BJ (cell line): ENCODE measurements at regions not wholly inside any gene's neighbourhood (a gene's known extent, or its start where the extent isn't known, plus 50 kb on each side); places are given as distances from the start of the nearest gene placed in this dataset.

Experiments
- CTCF ChIA-PET: fragments of 350-600 bp; formaldehyde crosslinking; extraction: SDS; loops from one replicate; lab custom pipeline; 2021; ENCODE audit warnings: antibody characterized with exemption, inconsistent platforms; lab: Yijun Ruan, JAX
- POLR2A ChIA-PET: fragments of 300-600 bp; sonication (Branson Sonifier 250); formaldehyde crosslinking; extraction: SDS; loops from one replicate; lab custom pipeline; 2021; ENCODE audit warnings: antibody characterized with exemption; lab: Charles Lee
- DNase-seq: peaks from one replicate; pipeline ENCODE4 v3.0.0-alpha.2; 2011; ENCODE audit warnings: low read depth
- H3K27me3 ChIP-seq: 2 replicates; pipeline ENCODE4 v1.6.0; 2011; ENCODE audit warnings: low read length; ENCODE audit not compliant: control insufficient read depth, insufficient read depth
- H3K36me3 ChIP-seq: 2 replicates; pipeline ENCODE4 v1.5.1; 2011; ENCODE audit warnings: low read length; ENCODE audit not compliant: control insufficient read depth, insufficient read depth
- H3K4me3 ChIP-seq: 2 replicates; pipeline ENCODE4 v1.5.1; 2011; ENCODE audit warnings: low read depth, mild to moderate bottlenecking, control low read depth, low read length
- CTCF ChIP-seq: IDR thresholded peaks from 2 replicates; pipeline ENCODE4 v1.5.1; 2011; ENCODE audit warnings: low read depth, mild to moderate bottlenecking, control low read depth, inconsistent platforms, low read length, moderate library complexity; ENCODE audit not compliant: insufficient read depth

- no peak overlapping the region for H3K4me3 ChIP-seq
- no peaks in the 10 kb centered on the region for H3K27me3 ChIP-seq
- no peaks in the 10 kb centered on the region for H3K36me3 ChIP-seq
- ChIA-PET POLR2A (no interaction called here), CTCF (no interaction called here)
- no peak for DNase-seq
- TF ChIP-seq CTCF, result no peak
These were observed 1209.6 kb downstream of the PCDH7 start for GRCh38 chr4:31929676-31930345.

GRCh38 chr4:31946456-31946855 lies 1226.3 kb downstream of the PCDH7 start:
- Histone ChIP-seq H3K4me3 (no peak overlapping the region), H3K27me3 (no peaks in the 10 kb centered on the region), H3K36me3 (no peaks in the 10 kb centered on the region)
- TF ChIP-seq CTCF, result no peak
- ChIA-PET CTCF (no interaction called here), POLR2A (no interaction called here)
- no peak for DNase-seq

GRCh38 chr4:31947101-31947500 lies 1226.9 kb downstream of the PCDH7 start:
- Histone ChIP-seq H3K36me3 (no peaks in the 10 kb centered on the region), H3K4me3 (no peak overlapping the region), H3K27me3 (no peaks in the 10 kb centered on the region)
- CTCF ChIA-PET, result no interaction called here
- no peak for TF ChIP-seq CTCF
- POLR2A ChIA-PET, result no interaction called here
- no peak for DNase-seq

GRCh38 chr4:31949045-31949444 lies 1228.9 kb downstream of the PCDH7 start:
- CTCF ChIA-PET, result no interaction called here
- DNase-seq, result no peak
- no peak for TF ChIP-seq CTCF
- POLR2A ChIA-PET, result no interaction called here
- no peak overlapping the region for H3K4me3 ChIP-seq
- H3K27me3 ChIP-seq, result no peaks in the 10 kb centered on the region
- H3K36me3 ChIP-seq, result no peaks in the 10 kb centered on the region

- H3K36me3 ChIP-seq, result no peaks in the 10 kb centered on the region
- no peak for DNase-seq
- TF ChIP-seq CTCF, result no peak
- no peak overlapping the region for H3K4me3 ChIP-seq
- H3K27me3 ChIP-seq, result no peaks in the 10 kb centered on the region
- POLR2A ChIA-PET, result no interaction called here
- CTCF ChIA-PET, result no interaction called here
These were observed 1235.2 kb downstream of the PCDH7 start for GRCh38 chr4:31955346-31955745.
